ENCODE measurements at regions not wholly inside any gene's neighbourhood (a gene's known extent, or its start where the extent isn't known, plus 50 kb on each side); places are given as distances from the start of the nearest gene placed in this dataset.
A peak's percentile ranks its signal among the peaks of the same experiment; 100 is the strongest.

- ChIA-PET CTCF (ENCODE audit: partially characterized antibody) (interaction anchor here (0.6 to 8.1 kb wide), 30 partner anchors 8 to 651 kb away, joined by 3 to 135 read pairs (median 4); no protein-coding TSS in a partner anchor), POLR2A (ENCODE audit: partially characterized antibody) (interaction anchor here (0.7 to 2.2 kb wide), 2 partner anchors 103 to 242 kb away, joined by 3 to 5 read pairs; no protein-coding TSS in a partner anchor)
- no peaks in the 10 kb centered on the region for H3K4me1 ChIP-seq (ENCODE audit: insufficient read depth, low read length)
- H3K36me3 Mint-ChIP-seq, result no peaks in the 10 kb centered on the region
- no peak overlapping the region for H3K4me3 ChIP-seq (ENCODE audit: low read length in 2 of 2)
- intact Hi-C loops (cut with micrococcal nuclease), result loop anchor here (1.0 to 2.0 kb wide), 5 partner anchors 101 to 651 kb away; no protein-coding TSS in a partner anchor
- DNase-seq, result no peak
- H3K9me3 Mint-ChIP-seq, result no peaks in the 10 kb centered on the region
- no peak overlapping the region for H3K27ac ChIP-seq (ENCODE audit: low read depth, low read length)
- H3K9me3 ChIP-seq (ENCODE audit: control insufficient read depth in 1 of 2, low read length in 2 of 2), result no peaks in the 10 kb centered on the region
- H3K27me3 ChIP-seq (ENCODE audit: insufficient read depth, low read length), result peaks cover 5% of the 10 kb centered on the region
- no peaks in the 10 kb centered on the region for H3K36me3 ChIP-seq (ENCODE audit: insufficient read depth, low read length)
- peak overlapping the region in 3 of 7 donors; percentile 8 to 50 (median 37) for H3K27ac Mint-ChIP-seq
- peaks cover 0 to 6% (median 2%) of the 10 kb centered on the region in 4 donors for H3K4me1 Mint-ChIP-seq
- H3K27me3 Mint-ChIP-seq, result peaks cover 3 to 8% of the 10 kb centered on the region in 2 donors
- peak overlapping the region; percentile 68 to 87 (median 78) for H3K4me3 Mint-ChIP-seq
Observed at GRCh38 chr4:140253556-140254027, 99.6 kb upstream of the MAML3 start.

GRCh38 chr4:140252742-140253555 is 99.0 kb upstream of the MAML3 start:
- POLR2A ChIA-PET (ENCODE audit: partially characterized antibody), result interaction anchor here (0.6 to 2.2 kb wide), 4 partner anchors 99 to 241 kb away, joined by 3 to 5 read pairs (median 3); partner anchors contain the start of gene MAML3
- Histone ChIP-seq H3K27me3 (ENCODE audit: insufficient read depth, low read length) (peaks cover 5% of the 10 kb centered on the region), H3K4me1 (ENCODE audit: insufficient read depth, low read length) (no peaks in the 10 kb centered on the region), H3K4me3 (ENCODE audit: low read length in 2 of 2) (peak overlapping the region in 1 of 2 donors; percentile 26), H3K9me3 (ENCODE audit: control insufficient read depth in 1 of 2, low read length in 2 of 2) (no peaks in the 10 kb centered on the region), H3K36me3 (ENCODE audit: insufficient read depth, low read length) (no peaks in the 10 kb centered on the region), H3K27ac (ENCODE audit: low read depth, low read length) (no peak overlapping the region)
- CTCF ChIA-PET (ENCODE audit: partially characterized antibody), result interaction anchor here (0.6 to 8.1 kb wide), 33 partner anchors 9 to 597 kb away, joined by 3 to 135 read pairs (median 4); partner anchors contain the start of gene MAML3
- Mint-ChIP-seq H3K27ac (peak overlapping the region in 2 of 7 donors; percentile 8 to 37), H3K4me1 (peaks cover 0 to 6% (median 2%) of the 10 kb centered on the region in 4 donors), H3K27me3 (peaks cover 5 to 8% of the 10 kb centered on the region in 2 donors), H3K9me3 (no peaks in the 10 kb centered on the region), H3K36me3 (no peaks in the 10 kb centered on the region), H3K4me3 (peak overlapping the region; percentile 68 to 87 (median 78))
- DNase-seq, result peak; percentile 41 to 64 (median 47)
- intact Hi-C loops (cut with micrococcal nuclease), result loop anchor here (1.0 to 2.0 kb wide), 5 partner anchors 101 to 650 kb away; no protein-coding TSS in a partner anchor

- POLR2A ChIA-PET (ENCODE audit: partially characterized antibody), result interaction anchor here (0.7 to 2.2 kb wide), 2 partner anchors 98 to 102 kb away, joined by 3 to 5 read pairs; partner anchors contain the start of gene MAML3
- Histone ChIP-seq H3K27me3 (ENCODE audit: insufficient read depth, low read length) (peaks cover 5% of the 10 kb centered on the region), H3K9me3 (ENCODE audit: control insufficient read depth in 1 of 2, low read length in 2 of 2) (no peaks in the 10 kb centered on the region), H3K27ac (ENCODE audit: low read depth, low read length) (no peak overlapping the region), H3K4me1 (ENCODE audit: insufficient read depth, low read length) (no peaks in the 10 kb centered on the region), H3K36me3 (ENCODE audit: insufficient read depth, low read length) (no peaks in the 10 kb centered on the region), H3K4me3 (ENCODE audit: low read length in 2 of 2) (peak overlapping the region in 1 of 2 donors; percentile 26)
- intact Hi-C loops (cut with micrococcal nuclease), result loop anchor here (2.0 kb wide), 1 partner anchor 649 kb away; no protein-coding TSS in a partner anchor
- DNase-seq, result no peak
- peak overlapping the region; percentile 72 to 87 (median 79) for H3K4me3 Mint-ChIP-seq
- H3K4me1 Mint-ChIP-seq, result peaks cover 0 to 6% (median 2%) of the 10 kb centered on the region in 4 donors
- no peaks in the 10 kb centered on the region for H3K9me3 Mint-ChIP-seq
- peak overlapping the region in 1 of 7 donors; percentile 53 for H3K27ac Mint-ChIP-seq
- CTCF ChIA-PET (ENCODE audit: partially characterized antibody), result interaction anchor here (0.6 to 8.1 kb wide), 16 partner anchors 9 to 596 kb away, joined by 3 to 135 read pairs (median 4); partner anchors contain the start of gene MAML3
- no peaks in the 10 kb centered on the region for H3K36me3 Mint-ChIP-seq
- peaks cover 5 to 8% of the 10 kb centered on the region in 2 donors for H3K27me3 Mint-ChIP-seq
Observed at GRCh38 chr4:140252141-140252741, 98.3 kb upstream of the MAML3 start.

GRCh38 chr4:140251571-140251970 is 97.6 kb upstream of the MAML3 start:
- Histone ChIP-seq H3K4me3 (ENCODE audit: low read length in 2 of 2) (no peak overlapping the region), H3K9me3 (ENCODE audit: control insufficient read depth in 1 of 2, low read length in 2 of 2) (no peaks in the 10 kb centered on the region), H3K27me3 (ENCODE audit: insufficient read depth, low read length) (peaks cover 5% of the 10 kb centered on the region), H3K4me1 (ENCODE audit: insufficient read depth, low read length) (no peaks in the 10 kb centered on the region), H3K27ac (ENCODE audit: low read depth, low read length) (no peak overlapping the region), H3K36me3 (ENCODE audit: insufficient read depth, low read length) (no peaks in the 10 kb centered on the region)
- intact Hi-C loops (cut with micrococcal nuclease), result no loop called here
- peaks cover 5 to 8% of the 10 kb centered on the region in 2 donors for H3K27me3 Mint-ChIP-seq
- H3K4me1 Mint-ChIP-seq, result peaks cover 0 to 6% (median 2%) of the 10 kb centered on the region in 4 donors
- H3K4me3 Mint-ChIP-seq, result peak overlapping the region in 3 of 8 donors; percentile 72 to 87 (median 82)
- no peak overlapping the region for H3K27ac Mint-ChIP-seq
- ChIA-PET POLR2A (ENCODE audit: partially characterized antibody) (no interaction called here), CTCF (ENCODE audit: partially characterized antibody) (interaction anchor here (1.1 to 8.1 kb wide), 11 partner anchors 8 to 595 kb away, joined by 3 to 135 read pairs (median 5); no protein-coding TSS in a partner anchor)
- no peak for DNase-seq
- no peaks in the 10 kb centered on the region for H3K9me3 Mint-ChIP-seq
- no peaks in the 10 kb centered on the region for H3K36me3 Mint-ChIP-seq

GRCh38 chr4:140250989-140251552 is 97.1 kb upstream of the MAML3 start:
- intact Hi-C loops (cut with micrococcal nuclease), result no loop called here
- peaks cover 5% of the 10 kb centered on the region for H3K27me3 ChIP-seq (ENCODE audit: insufficient read depth, low read length)
- ChIA-PET CTCF (ENCODE audit: partially characterized antibody) (interaction anchor here (1.1 to 8.1 kb wide), 6 partner anchors 15 to 595 kb away, joined by 3 to 135 read pairs (median 5); no protein-coding TSS in a partner anchor), POLR2A (ENCODE audit: partially characterized antibody) (no interaction called here)
- Mint-ChIP-seq H3K27ac (peak overlapping the region in 1 of 7 donors; percentile 58), H3K9me3 (no peaks in the 10 kb centered on the region), H3K27me3 (peaks cover 5 to 8% of the 10 kb centered on the region in 2 donors), H3K36me3 (no peaks in the 10 kb centered on the region), H3K4me3 (peak overlapping the region in 1 of 8 donors; percentile 87), H3K4me1 (peaks cover 0 to 6% (median 2%) of the 10 kb centered on the region in 4 donors)
- DNase-seq, result no peak
- no peaks in the 10 kb centered on the region for H3K9me3 ChIP-seq (ENCODE audit: control insufficient read depth in 1 of 2, low read length in 2 of 2)
- H3K36me3 ChIP-seq (ENCODE audit: insufficient read depth, low read length), result no peaks in the 10 kb centered on the region
- no peaks in the 10 kb centered on the region for H3K4me1 ChIP-seq (ENCODE audit: insufficient read depth, low read length)
- H3K27ac ChIP-seq (ENCODE audit: low read depth, low read length), result no peak overlapping the region
- no peak overlapping the region for H3K4me3 ChIP-seq (ENCODE audit: low read length in 2 of 2)

GRCh38 chr4:140249351-140249750 is 95.4 kb upstream of the MAML3 start:
- H3K4me1 ChIP-seq (ENCODE audit: insufficient read depth, low read length), result no peaks in the 10 kb centered on the region
- peaks cover 5% of the 10 kb centered on the region for H3K27me3 ChIP-seq (ENCODE audit: insufficient read depth, low read length)
- peaks cover 0 to 6% (median 2%) of the 10 kb centered on the region in 4 donors for H3K4me1 Mint-ChIP-seq
- no peak overlapping the region for H3K27ac ChIP-seq (ENCODE audit: low read depth, low read length)
- no peaks in the 10 kb centered on the region for H3K36me3 Mint-ChIP-seq
- no peak overlapping the region for H3K4me3 Mint-ChIP-seq
- ChIA-PET POLR2A (ENCODE audit: partially characterized antibody) (no interaction called here), CTCF (ENCODE audit: partially characterized antibody) (interaction anchor here (1.1 to 2.9 kb wide), 4 partner anchors 11 to 237 kb away, joined by 3 to 18 read pairs (median 4); partner anchors contain the start of gene MAML3)
- H3K9me3 Mint-ChIP-seq, result no peaks in the 10 kb centered on the region
- no peak overlapping the region for H3K4me3 ChIP-seq (ENCODE audit: low read length in 2 of 2)
- H3K36me3 ChIP-seq (ENCODE audit: insufficient read depth, low read length), result no peaks in the 10 kb centered on the region
- H3K27me3 Mint-ChIP-seq, result peaks cover 5% of the 10 kb centered on the region in 2 donors
- H3K9me3 ChIP-seq (ENCODE audit: control insufficient read depth in 1 of 2, low read length in 2 of 2), result no peaks in the 10 kb centered on the region
- intact Hi-C loops (cut with micrococcal nuclease), result loop anchor here (1.0 kb wide), 1 partner anchor 95 kb away; the partner anchor contains the start of gene MAML3
- no peak overlapping the region for H3K27ac Mint-ChIP-seq
- DNase-seq, result peak in 3 of 5 donors; percentile 9 to 14 (median 11)

All from CD4-positive, alpha-beta memory T cell (primary cell).